ENCODE measurements at regions not wholly inside any gene's neighbourhood (a gene's known extent, or its start where the extent isn't known, plus 50 kb on each side); places are given as distances from the start of the nearest gene placed in this dataset.

DNA sequence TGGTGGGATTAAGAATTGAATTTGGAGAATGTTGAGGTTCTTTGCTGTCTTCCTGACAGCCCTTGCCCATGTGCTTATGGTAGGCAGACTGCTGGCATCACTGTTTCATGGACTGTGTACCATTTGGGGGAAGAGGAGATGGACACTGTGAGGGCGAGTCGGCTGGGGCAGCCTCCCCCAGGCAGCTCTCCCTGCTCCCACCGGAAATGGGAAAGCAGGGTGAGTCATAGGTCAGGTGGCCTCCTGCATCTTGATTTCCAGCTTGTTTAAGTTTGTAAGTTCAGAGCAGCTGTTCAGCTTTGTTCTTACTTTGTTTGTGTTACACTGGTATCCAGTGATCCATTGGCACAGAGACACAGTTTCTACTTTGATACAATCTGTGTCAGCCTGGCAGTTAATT is 87.2 kb upstream of the CNIH3 start:
- H3K4me3 Mint-ChIP-seq, result no peak overlapping the region
- H3K36me3 Mint-ChIP-seq, result no peaks in the 10 kb centered on the region
- no peak overlapping the region for H3K27ac Mint-ChIP-seq
- H3K27me3 Mint-ChIP-seq, result peaks cover 4% of the 10 kb centered on the region
- no peaks in the 10 kb centered on the region for H3K4me1 Mint-ChIP-seq
- DNase-seq, result no peak
- CTCF ChIA-PET, result no interaction called here
- no peaks in the 10 kb centered on the region for H3K9me3 Mint-ChIP-seq

DNA sequence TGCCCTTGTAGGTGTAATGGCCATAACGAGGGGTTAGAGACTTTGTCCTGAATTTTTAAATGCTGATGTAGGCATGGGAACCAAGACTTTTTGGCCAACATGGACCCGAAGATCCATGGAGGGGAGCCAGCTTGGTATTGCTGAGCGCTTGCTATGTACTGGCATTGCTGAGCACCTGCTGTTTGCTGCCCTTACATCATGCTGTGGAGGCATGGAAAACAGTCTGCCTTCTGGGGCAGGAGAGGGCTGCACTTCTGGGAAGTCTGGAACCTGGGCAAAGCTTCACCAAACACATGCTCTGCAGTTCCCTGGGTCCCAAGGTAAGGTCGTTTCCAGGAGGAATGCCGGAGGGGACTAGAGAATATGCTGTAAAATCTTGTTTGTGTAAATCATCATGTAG is 86.3 kb upstream of the CNIH3 start:
- H3K27ac Mint-ChIP-seq, result no peak overlapping the region
- no peaks in the 10 kb centered on the region for H3K9me3 Mint-ChIP-seq
- CTCF ChIA-PET, result no interaction called here
- no peak for DNase-seq
- peaks cover 4% of the 10 kb centered on the region for H3K27me3 Mint-ChIP-seq
- H3K36me3 Mint-ChIP-seq, result no peaks in the 10 kb centered on the region
- no peak overlapping the region for H3K4me3 Mint-ChIP-seq
- no peaks in the 10 kb centered on the region for H3K4me1 Mint-ChIP-seq

DNA sequence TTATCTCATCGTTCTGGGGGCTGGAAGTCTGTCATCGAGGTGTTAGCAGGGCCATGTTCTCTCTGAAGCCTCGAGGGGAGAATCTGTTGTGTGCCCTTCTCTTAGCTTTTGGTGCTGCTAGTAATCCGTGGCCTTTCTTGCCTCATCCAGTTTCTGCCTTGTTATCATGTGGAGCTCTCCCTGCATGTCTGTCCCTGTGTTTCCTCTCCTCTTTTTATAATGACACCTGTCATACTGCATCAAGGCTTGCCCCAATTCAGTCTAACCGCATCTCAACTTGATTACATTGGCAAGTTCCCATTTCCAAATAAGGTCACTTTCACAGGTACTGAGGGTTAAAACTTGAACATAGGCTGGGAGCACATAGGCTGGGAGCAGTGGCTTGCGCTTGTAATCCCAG is 82.6 kb upstream of the CNIH3 start:
- H3K4me3 Mint-ChIP-seq, result no peak overlapping the region
- CTCF ChIA-PET, result no interaction called here
- H3K36me3 Mint-ChIP-seq, result no peaks in the 10 kb centered on the region
- no peaks in the 10 kb centered on the region for H3K9me3 Mint-ChIP-seq
- H3K27ac Mint-ChIP-seq, result no peak overlapping the region
- peaks cover 8% of the 10 kb centered on the region for H3K27me3 Mint-ChIP-seq
- no peaks in the 10 kb centered on the region for H3K4me1 Mint-ChIP-seq
- no peak for DNase-seq

DNA sequence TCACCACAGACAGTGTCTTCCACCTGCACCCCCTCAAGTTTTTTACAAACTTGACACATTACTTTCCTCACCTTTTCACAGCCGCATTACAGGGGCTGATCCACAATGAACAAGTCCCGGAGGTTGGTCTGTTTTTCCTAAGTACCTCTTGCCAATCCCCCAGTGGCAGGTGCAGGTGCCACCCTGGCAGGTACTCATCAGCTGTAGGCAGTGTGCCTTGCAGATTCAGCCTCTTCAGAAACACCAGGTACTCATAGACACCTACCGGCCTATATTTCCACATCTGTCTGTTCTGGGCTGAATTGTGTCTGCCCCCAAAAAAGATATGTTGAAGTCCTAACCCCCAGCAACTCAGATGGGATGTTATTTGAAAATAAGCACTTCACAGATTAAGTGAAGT is 81.4 kb upstream of the CNIH3 start:
- CTCF ChIA-PET, result no interaction called here
- Mint-ChIP-seq H3K4me3 (no peak overlapping the region), H3K27me3 (peaks cover 11% of the 10 kb centered on the region), H3K27ac (no peak overlapping the region), H3K9me3 (no peaks in the 10 kb centered on the region), H3K36me3 (no peaks in the 10 kb centered on the region), H3K4me1 (no peaks in the 10 kb centered on the region)
- DNase-seq, result no peak

DNA sequence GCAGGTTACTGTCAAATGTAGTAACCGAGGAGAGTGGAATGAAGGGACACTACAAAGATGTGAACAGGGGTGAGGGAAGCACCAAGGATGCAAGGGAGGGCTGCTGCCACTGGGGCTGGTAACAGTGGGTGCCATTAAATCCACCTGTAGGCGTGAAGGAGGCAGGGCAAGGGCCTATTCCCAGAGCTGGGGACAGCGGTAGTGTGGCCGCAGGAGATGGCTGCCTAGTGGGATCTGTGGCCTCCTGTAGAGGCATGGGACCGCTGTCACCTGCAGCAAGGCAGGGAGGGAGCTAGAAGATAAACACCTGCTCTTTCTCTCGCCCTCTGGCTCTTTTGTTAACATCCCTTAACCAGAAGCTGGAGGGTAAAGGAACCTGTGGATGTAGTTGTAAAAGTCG is 80.5 kb upstream of the CNIH3 start:
- H3K27ac Mint-ChIP-seq, result no peak overlapping the region
- H3K27me3 Mint-ChIP-seq, result peaks cover 11% of the 10 kb centered on the region
- no peak for DNase-seq
- no peaks in the 10 kb centered on the region for H3K4me1 Mint-ChIP-seq
- H3K36me3 Mint-ChIP-seq, result no peaks in the 10 kb centered on the region
- CTCF ChIA-PET, result no interaction called here
- H3K9me3 Mint-ChIP-seq, result no peaks in the 10 kb centered on the region
- H3K4me3 Mint-ChIP-seq, result no peak overlapping the region

DNA sequence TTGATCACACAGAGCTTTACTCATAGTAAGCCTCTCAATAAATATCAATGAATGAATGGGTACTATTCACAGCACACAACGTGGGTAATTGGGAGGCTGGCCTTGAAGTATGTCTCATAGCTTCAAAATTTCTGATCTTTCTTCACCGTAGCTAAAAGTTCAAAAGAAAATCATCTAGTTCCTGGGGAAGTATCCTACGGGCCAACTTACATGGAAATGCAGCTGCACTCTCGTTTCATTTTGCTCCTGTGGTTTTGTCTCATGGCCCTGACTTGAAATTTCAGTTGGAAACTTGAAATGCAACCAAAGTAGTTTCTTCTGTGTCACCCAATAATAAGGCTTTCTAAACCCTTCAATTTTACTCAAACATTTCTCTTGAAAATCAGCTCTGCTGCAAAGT is 76.1 kb upstream of the CNIH3 start:
- CTCF ChIA-PET, result no interaction called here
- Mint-ChIP-seq H3K36me3 (no peaks in the 10 kb centered on the region), H3K27ac (no peak overlapping the region), H3K4me1 (peaks cover 15% of the 10 kb centered on the region), H3K27me3 (peaks cover 18% of the 10 kb centered on the region), H3K9me3 (no peaks in the 10 kb centered on the region), H3K4me3 (no peak overlapping the region)
- no peak for DNase-seq

DNA sequence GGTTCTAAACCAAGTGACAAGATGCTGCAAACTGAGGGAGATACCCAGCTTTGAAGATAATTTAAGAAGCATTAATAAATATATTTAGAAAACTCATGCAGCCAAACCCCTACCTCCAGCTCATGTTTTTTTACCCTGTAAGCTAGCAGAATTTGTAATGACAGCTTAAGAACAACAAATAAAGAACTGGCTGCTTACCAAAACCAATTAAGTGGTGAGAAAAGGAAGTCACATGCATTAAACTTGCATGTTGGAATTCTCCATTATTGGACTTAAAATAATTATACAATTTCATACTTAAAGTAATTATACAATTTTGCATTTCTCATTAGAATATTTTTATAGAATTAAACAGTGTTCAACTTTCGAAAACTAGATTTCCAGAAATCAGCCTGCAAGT is 75.6 kb upstream of the CNIH3 start:
- Mint-ChIP-seq H3K4me3 (no peak overlapping the region), H3K36me3 (no peaks in the 10 kb centered on the region), H3K27ac (no peak overlapping the region), H3K9me3 (no peaks in the 10 kb centered on the region), H3K27me3 (peaks cover 19% of the 10 kb centered on the region), H3K4me1 (peaks cover 15% of the 10 kb centered on the region)
- DNase-seq, result no peak
- CTCF ChIA-PET, result no interaction called here

DNA sequence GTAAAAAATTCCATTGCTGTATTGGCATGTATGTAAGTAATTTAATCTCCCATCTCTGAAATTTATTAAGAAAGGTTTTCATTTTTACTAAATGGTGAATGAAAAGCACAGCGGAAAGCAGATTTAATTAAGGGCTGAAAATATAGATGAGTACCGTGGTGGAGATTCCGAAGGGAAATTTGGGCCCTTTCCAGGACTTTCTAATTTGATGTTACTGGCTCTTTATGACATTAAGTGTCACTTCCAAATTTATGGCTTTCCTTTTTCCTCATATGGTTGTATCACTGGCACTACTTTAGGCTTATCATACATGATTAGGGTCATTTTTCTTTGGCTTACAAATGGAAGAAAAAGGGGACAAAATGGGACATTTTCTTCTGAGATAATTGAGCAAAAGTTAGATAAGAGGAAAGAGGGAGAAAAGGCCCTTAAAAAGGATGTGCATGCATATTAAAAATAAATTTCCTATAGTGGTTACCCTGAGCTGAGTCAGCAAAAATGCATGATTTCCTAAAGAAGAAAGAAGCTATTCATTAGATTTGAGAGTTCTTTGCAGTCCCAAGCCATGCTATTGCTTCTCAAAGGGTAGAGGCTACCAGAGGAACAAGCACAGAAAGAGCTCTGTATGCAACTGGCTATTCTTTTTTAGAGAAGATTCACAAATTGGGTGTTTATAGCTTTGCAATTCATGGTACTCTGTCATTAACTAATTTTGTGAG is 74.9 kb upstream of the CNIH3 start:
- peaks cover 15% of the 10 kb centered on the region for H3K4me1 Mint-ChIP-seq
- no peak overlapping the region for H3K27ac Mint-ChIP-seq
- no peak for DNase-seq
- H3K27me3 Mint-ChIP-seq, result peaks cover 19% of the 10 kb centered on the region
- H3K36me3 Mint-ChIP-seq, result no peaks in the 10 kb centered on the region
- no peaks in the 10 kb centered on the region for H3K9me3 Mint-ChIP-seq
- CTCF ChIA-PET, result interaction anchor here (1.5 kb wide), 1 partner anchor 27 kb away, joined by 3 read pairs; no protein-coding TSS in a partner anchor
- no peak overlapping the region for H3K4me3 Mint-ChIP-seq

DNA sequence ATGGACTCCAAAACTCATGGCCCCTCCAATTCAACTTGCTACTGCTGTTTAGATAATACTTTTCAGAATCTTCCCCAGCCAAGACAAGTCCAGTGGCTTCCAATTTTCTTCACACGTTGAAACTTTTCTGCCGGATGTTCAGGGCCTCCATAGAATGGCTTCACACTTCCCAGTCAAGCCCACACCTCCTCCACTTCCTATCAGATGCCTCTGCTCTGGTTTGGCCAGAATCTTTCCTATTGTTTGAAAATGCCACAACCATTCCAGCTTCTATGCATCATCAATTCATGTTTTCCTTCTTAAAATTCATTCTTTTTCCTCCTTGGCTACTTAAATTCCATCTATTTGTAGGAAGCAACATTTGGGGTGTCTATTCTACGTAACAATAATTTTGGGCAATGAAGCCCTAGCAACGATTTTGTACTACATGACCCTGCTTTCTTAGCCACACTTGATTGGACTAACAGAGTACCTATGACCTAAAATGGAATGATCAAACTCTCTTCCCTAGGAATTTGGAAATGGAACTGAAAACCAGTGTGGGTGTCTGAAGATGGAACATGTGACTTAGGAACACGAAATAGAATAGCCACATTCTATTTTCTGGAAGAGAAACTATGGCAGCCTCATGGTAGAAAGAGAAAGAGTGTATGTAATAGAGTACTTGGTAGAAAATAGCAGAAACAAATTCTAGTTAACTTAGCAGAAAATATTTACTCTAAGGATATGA is 74.1 kb upstream of the CNIH3 start:
- Mint-ChIP-seq H3K9me3 (no peaks in the 10 kb centered on the region), H3K4me3 (no peak overlapping the region), H3K36me3 (no peaks in the 10 kb centered on the region), H3K27ac (no peak overlapping the region), H3K4me1 (peaks cover 15% of the 10 kb centered on the region), H3K27me3 (peaks cover 19% of the 10 kb centered on the region)
- CTCF ChIA-PET, result interaction anchor here (0.6 to 1.5 kb wide), 4 partner anchors 28 to 335 kb away, joined by 3 to 4 read pairs (median 4); no protein-coding TSS in a partner anchor
- no peak for DNase-seq

DNA sequence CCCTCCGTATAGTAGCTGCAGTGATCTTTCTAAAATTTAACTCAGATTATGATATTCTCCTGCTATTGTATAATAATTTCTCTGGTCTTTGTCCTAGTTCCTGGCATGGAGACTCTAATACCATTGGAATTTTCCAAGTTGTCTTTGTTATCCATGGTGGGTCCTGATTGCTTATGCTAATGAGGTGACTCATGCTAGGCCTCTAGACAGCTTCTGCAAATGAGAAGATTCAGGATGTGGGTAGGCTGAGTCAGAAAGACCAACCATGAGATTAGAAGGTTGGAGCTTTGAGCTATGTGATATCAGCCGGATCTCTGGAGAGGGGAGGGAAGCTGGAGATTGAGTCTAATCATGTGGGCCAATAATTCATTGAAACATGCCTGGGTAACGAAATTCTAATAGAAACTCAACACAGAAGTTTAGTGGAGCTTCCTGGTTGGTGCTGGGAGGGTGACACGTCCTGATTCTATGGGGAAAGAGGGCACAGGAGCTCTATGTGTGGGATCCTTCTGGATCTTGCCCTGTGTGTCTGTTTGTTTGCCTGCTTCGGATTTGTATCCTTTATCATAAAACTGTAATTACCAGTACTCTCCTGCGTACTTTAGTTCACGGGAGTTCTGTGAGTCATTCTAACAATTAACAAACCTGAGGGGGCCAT is 73.2 kb upstream of the CNIH3 start:
- peak; percentile 29 for DNase-seq
- CTCF ChIA-PET, result interaction anchor here (0.6 to 1.5 kb wide), 4 partner anchors 29 to 334 kb away, joined by 3 to 4 read pairs (median 4); no protein-coding TSS in a partner anchor
- no peak overlapping the region for H3K27ac Mint-ChIP-seq
- peaks cover 19% of the 10 kb centered on the region for H3K27me3 Mint-ChIP-seq
- no peaks in the 10 kb centered on the region for H3K36me3 Mint-ChIP-seq
- no peaks in the 10 kb centered on the region for H3K9me3 Mint-ChIP-seq
- no peak overlapping the region for H3K4me3 Mint-ChIP-seq
- peaks cover 15% of the 10 kb centered on the region for H3K4me1 Mint-ChIP-seq

DNA sequence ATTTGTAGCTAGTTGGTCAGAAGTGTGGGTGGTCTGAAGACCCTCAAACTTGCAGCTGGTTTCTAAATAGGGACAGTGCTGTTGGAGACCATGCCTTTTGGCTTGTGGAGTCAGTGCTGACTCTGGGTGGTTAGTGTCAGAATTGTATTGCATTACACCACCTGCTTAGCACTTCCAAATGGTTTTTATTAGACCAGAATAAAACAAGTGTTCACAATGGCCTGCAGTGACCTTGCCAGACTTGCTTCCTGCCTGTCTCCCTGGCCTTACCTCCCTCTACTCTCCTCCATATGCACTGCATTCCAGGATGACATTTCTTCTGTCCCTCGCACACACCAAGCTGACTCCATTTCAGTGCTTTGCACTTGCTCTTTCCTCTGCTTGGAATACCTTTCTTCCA is 72.7 kb upstream of the CNIH3 start:
- Mint-ChIP-seq H3K27me3 (peaks cover 16% of the 10 kb centered on the region), H3K9me3 (no peaks in the 10 kb centered on the region), H3K27ac (no peak overlapping the region), H3K4me3 (no peak overlapping the region), H3K36me3 (no peaks in the 10 kb centered on the region), H3K4me1 (peaks cover 15% of the 10 kb centered on the region)
- DNase-seq, result no peak
- CTCF ChIA-PET, result interaction anchor here (1.0 to 1.6 kb wide), 2 partner anchors 30 to 31 kb away, joined by 4 to 5 read pairs; no protein-coding TSS in a partner anchor

DNA sequence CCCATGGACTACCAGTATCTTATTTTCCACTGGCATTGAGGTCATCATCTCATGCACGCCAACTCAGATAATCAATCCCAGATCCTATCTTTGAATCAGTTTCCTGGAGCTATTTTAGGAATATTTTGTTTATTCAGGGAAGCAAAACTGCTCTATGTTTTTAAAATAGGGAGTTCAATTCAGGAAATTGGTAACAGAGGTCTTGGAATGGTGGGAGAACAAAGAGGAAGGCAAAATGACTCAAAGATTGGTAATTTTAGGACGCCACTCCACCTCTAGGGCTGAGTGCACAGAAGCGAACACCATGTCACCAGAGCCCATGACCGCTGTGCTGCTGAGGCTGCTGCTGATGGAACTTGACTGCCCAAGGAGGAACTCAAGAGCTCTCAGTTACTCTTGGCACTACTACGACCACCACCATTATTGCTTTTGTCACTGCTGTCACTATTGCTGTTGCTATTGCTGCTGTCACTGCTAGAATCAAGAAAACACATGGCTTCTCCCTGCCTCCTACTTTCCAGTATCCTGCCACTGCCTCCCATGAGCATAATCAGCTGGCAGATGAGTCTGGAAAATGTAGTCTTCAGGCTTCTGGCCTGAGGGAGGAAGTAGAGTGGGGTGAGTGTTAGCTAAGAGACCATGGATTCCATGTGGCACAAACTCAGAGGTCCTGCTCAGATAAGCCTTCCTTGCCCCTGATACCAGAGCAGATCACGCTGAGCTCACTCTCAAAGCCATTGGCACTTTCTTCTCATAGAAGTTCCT is 71.6 kb upstream of the CNIH3 start:
- CTCF ChIA-PET, result interaction anchor here (1.2 to 2.0 kb wide), 3 partner anchors 14 to 307 kb away, joined by 3 to 6 read pairs (median 5); no protein-coding TSS in a partner anchor
- H3K9me3 Mint-ChIP-seq, result no peaks in the 10 kb centered on the region
- DNase-seq, result no peak
- H3K27ac Mint-ChIP-seq, result no peak overlapping the region
- H3K27me3 Mint-ChIP-seq, result peaks cover 13% of the 10 kb centered on the region
- H3K4me3 Mint-ChIP-seq, result no peak overlapping the region
- no peaks in the 10 kb centered on the region for H3K36me3 Mint-ChIP-seq
- peaks cover 15% of the 10 kb centered on the region for H3K4me1 Mint-ChIP-seq

DNA sequence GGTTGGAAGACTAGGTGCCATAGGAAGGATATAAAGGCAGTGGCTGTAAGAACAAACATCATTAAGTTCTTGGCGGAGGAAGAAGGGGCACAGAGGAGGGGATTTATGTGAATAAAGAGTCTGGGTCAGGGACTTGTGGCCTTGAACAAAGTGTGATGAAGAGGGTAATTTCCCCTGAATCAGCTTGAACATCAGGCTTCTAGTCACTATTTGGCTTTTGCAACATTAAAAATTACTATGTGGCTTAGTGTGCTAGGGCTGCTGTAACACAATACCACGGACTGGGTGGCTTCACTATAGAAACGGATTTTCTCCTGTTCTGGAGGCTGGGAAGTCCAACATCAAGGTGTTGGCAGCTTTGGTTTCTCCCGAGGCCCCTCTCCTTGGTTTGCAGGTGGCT is 70.5 kb upstream of the CNIH3 start:
- Mint-ChIP-seq H3K27ac (no peak overlapping the region), H3K27me3 (peaks cover 13% of the 10 kb centered on the region), H3K9me3 (no peaks in the 10 kb centered on the region), H3K36me3 (no peaks in the 10 kb centered on the region), H3K4me3 (no peak overlapping the region), H3K4me1 (peaks cover 15% of the 10 kb centered on the region)
- CTCF ChIA-PET, result interaction anchor here (0.7 to 2.0 kb wide), 3 partner anchors 15 to 306 kb away, joined by 3 to 6 read pairs (median 4); no protein-coding TSS in a partner anchor
- DNase-seq, result no peak

DNA sequence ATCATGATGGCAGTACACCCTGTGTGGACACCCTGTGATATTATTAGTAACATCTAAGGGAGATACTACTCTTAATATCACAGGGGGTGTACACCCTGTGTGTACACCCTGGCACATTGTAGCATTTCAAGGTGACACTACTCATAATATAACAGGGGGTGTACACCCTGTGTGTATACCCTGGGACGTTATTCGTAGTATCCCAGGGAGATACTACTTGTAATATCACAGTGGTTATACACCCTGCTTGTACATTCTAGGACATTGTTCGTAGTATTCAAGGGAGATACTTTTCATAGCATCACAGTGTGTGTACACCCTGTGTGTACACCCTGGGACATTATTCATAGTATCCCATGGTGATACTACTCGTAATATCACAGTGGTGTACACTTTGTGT is 67.4 kb upstream of the CNIH3 start:
- no peak overlapping the region for H3K4me3 Mint-ChIP-seq
- peaks cover 8% of the 10 kb centered on the region for H3K27me3 Mint-ChIP-seq
- CTCF ChIA-PET, result no interaction called here
- H3K36me3 Mint-ChIP-seq, result no peaks in the 10 kb centered on the region
- peaks cover 1% of the 10 kb centered on the region for H3K4me1 Mint-ChIP-seq
- no peak for DNase-seq
- no peaks in the 10 kb centered on the region for H3K9me3 Mint-ChIP-seq
- no peak overlapping the region for H3K27ac Mint-ChIP-seq

Data from activated naive CD4-positive, alpha-beta T cell treated with anti-CD3 and anti-CD28 coated beads, Interleukin-2, amount 10 ng/mL, durations not matched to agents 7 days and 5 days (primary cell).